ENCODE measurements at regions not wholly inside any gene's neighbourhood (a gene's known extent, or its start where the extent isn't known, plus 50 kb on each side); places are given as distances from the start of the nearest gene placed in this dataset.

GRCh38 chr11:128055576-128056217 lies 531.7 kb downstream of the ETS1 start:
- no peak overlapping the region for H2AFZ ChIP-seq (ENCODE audit: low read depth)
- no peak for TF ChIP-seq ELF1 (IDR thresholded peaks at IDR 0.05)
- TF ChIP-seq ZBTB33 (IDR thresholded peaks at IDR 0.05; ENCODE audit: borderline replicate concordance, low read depth), result no peak
- TF ChIP-seq SIN3A (IDR thresholded peaks at IDR 0.05; ENCODE audit: borderline replicate concordance, low read depth, low read length), result no peak
- no peak for TF ChIP-seq EP300 (IDR thresholded peaks at IDR 0.05; ENCODE audit: borderline replicate concordance in 1 of 2, low read depth in 1 of 2, low read length in 1 of 2)
- no peak for TF ChIP-seq RCOR1 (IDR thresholded peaks at IDR 0.05; ENCODE audit: low read length)
- TF ChIP-seq YY1 (IDR thresholded peaks at IDR 0.05; ENCODE audit: low read depth), result no peak
- no peak for TF ChIP-seq USF1 (IDR thresholded peaks at IDR 0.05; ENCODE audit: borderline replicate concordance, low read depth)
- TF ChIP-seq NRF1 (IDR thresholded peaks at IDR 0.05; ENCODE audit: low read depth, low read length), result no peak
- TF ChIP-seq TEAD4 (IDR thresholded peaks at IDR 0.05; ENCODE audit: borderline replicate concordance, insufficient read depth), result no peak
- TF ChIP-seq FOSL2 (IDR thresholded peaks at IDR 0.05; ENCODE audit: borderline replicate concordance, low read depth), result no peak
- TF ChIP-seq FOXJ3 (CRISPR knock-in tag; IDR thresholded peaks at IDR 0.05), result no peak
- no peak for TF ChIP-seq MAX (IDR thresholded peaks at IDR 0.05; ENCODE audit: low read depth)
- no peak for TF ChIP-seq FOXM1 (IDR thresholded peaks at IDR 0.05; ENCODE audit: low read depth)
- no peak for TF ChIP-seq CHD2 (IDR thresholded peaks at IDR 0.05; ENCODE audit: low read length, partially characterized antibody)
- TF ChIP-seq, protein P1, sequence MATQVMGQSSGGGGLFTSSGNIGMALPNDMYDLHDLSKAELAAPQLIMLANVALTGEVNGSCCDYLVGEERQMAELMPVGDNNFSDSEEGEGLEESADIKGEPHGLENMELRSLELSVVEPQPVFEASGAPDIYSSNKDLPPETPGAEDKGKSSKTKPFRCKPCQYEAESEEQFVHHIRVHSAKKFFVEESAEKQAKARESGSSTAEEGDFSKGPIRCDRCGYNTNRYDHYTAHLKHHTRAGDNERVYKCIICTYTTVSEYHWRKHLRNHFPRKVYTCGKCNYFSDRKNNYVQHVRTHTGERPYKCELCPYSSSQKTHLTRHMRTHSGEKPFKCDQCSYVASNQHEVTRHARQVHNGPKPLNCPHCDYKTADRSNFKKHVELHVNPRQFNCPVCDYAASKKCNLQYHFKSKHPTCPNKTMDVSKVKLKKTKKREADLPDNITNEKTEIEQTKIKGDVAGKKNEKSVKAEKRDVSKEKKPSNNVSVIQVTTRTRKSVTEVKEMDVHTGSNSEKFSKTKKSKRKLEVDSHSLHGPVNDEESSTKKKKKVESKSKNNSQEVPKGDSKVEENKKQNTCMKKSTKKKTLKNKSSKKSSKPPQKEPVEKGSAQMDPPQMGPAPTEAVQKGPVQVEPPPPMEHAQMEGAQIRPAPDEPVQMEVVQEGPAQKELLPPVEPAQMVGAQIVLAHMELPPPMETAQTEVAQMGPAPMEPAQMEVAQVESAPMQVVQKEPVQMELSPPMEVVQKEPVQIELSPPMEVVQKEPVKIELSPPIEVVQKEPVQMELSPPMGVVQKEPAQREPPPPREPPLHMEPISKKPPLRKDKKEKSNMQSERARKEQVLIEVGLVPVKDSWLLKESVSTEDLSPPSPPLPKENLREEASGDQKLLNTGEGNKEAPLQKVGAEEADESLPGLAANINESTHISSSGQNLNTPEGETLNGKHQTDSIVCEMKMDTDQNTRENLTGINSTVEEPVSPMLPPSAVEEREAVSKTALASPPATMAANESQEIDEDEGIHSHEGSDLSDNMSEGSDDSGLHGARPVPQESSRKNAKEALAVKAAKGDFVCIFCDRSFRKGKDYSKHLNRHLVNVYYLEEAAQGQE (IDR thresholded peaks at IDR 0.05; ENCODE audit: low read depth, low read length), result no peak
- TF ChIP-seq, protein P2, sequence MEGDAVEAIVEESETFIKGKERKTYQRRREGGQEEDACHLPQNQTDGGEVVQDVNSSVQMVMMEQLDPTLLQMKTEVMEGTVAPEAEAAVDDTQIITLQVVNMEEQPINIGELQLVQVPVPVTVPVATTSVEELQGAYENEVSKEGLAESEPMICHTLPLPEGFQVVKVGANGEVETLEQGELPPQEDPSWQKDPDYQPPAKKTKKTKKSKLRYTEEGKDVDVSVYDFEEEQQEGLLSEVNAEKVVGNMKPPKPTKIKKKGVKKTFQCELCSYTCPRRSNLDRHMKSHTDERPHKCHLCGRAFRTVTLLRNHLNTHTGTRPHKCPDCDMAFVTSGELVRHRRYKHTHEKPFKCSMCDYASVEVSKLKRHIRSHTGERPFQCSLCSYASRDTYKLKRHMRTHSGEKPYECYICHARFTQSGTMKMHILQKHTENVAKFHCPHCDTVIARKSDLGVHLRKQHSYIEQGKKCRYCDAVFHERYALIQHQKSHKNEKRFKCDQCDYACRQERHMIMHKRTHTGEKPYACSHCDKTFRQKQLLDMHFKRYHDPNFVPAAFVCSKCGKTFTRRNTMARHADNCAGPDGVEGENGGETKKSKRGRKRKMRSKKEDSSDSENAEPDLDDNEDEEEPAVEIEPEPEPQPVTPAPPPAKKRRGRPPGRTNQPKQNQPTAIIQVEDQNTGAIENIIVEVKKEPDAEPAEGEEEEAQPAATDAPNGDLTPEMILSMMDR (IDR thresholded peaks at IDR 0.05), result no peak
- no peak for TF ChIP-seq POLR2AphosphoS5 (IDR thresholded peaks at IDR 0.05; ENCODE audit: low read depth, low read length)
- no peak for TF ChIP-seq RAD21 (IDR thresholded peaks at IDR 0.05; ENCODE audit: low read length)
- TF ChIP-seq MEF2A (IDR thresholded peaks at IDR 0.05; ENCODE audit: borderline replicate concordance, low read depth), result no peak
- H3K4me2 ChIP-seq, result no peak overlapping the region
- H3K4me1 ChIP-seq (ENCODE audit: control insufficient read depth in 1 of 2, insufficient read depth in 2 of 2, low read depth in 1 of 2, low read length in 1 of 2), result peaks cover 8 to 34% of the 10 kb centered on the region in 2 experiments
- H3K9me2 ChIP-seq, result no peaks in the 10 kb centered on the region
- H3K9me3 ChIP-seq, result no peaks in the 10 kb centered on the region
- no peak overlapping the region for H3K4me3 ChIP-seq (ENCODE audit: low read depth in 2 of 2, low read length in 1 of 2)
- H3K27me3 ChIP-seq (ENCODE audit: insufficient read depth), result no peaks in the 10 kb centered on the region
- no peaks in the 10 kb centered on the region for H3K36me3 ChIP-seq (replicated peaks in 1 of 2; ENCODE audit: control insufficient read depth in 1 of 2, insufficient read depth in 2 of 2, low read length in 1 of 2)
- no peaks in the 10 kb centered on the region for H4K20me1 ChIP-seq (ENCODE audit: insufficient read depth)
- H3K9ac ChIP-seq, result no peak overlapping the region
- WGBS (ENCODE audit: low lambda C conversion rate), result 85% methylated on average over 3 of the region's 3 CpGs
- H3K27ac ChIP-seq (ENCODE audit: low read depth in 2 of 2, low read length in 1 of 2), result no peak overlapping the region
- POLR2A ChIA-PET, result no interaction called here
- no peak for DNase-seq
- peaks cover 22% of the 10 kb centered on the region for H3F3A ChIP-seq (replicated peaks; ENCODE audit: insufficient read depth)
- CTCF ChIA-PET, result interaction anchor here (0.7 to 1.1 kb wide), 2 partner anchors 39 to 102 kb away, joined by 4 read pairs; no protein-coding TSS in a partner anchor
- no peaks in the 10 kb centered on the region for H3K79me2 ChIP-seq (ENCODE audit: insufficient read depth)

Data from SK-N-SH (cell line).